ENCODE measurements at regions not wholly inside any gene's neighbourhood (a gene's known extent, or its start where the extent isn't known, plus 50 kb on each side); places are given as distances from the start of the nearest gene placed in this dataset.

DNA sequence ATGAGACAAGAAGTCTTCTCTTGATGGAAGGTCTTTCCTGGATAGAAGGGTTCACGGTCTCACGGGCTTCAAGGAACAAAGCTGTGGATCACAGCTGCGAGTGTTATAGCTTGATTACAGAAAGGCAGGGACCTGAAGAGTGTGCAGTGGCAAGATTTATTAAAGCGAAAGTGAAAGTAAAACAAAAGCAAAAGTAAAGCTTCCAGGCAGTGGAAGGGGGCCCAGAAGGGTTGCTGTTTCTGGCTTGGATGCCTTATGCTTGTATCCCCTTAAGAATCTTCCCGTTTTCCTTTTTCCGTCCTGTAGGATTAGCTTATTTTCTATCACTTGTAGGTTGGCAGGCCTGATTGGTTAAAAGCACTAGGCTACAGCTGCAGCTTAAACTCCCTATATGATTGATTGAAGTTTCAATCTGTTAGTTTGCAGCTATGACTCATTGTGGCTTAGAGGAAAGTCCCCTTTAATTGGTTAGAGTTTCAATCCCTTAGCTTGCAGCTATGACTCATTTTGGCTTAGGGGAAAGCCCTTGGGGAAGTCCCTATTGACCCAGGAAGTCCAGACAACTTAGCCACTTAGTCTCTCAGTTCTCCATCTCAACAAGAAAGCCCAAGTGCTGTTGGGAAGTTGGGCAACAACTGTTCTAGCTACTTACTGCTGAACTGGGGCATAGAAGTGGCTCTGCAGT is 183.7 kb upstream of the NLGN4Y start:
- WGBS, 2 experiments (ENCODE audit: extremely low coverage in 1 of 2, insufficient coverage in 1 of 2, insufficient read length in 1 of 2, insufficient replicate concordance in 2 of 2, low coverage in 1 of 2, low lambda C conversion rate in 2 of 2, missing lambda C conversion rate in 1 of 2), result 81% methylated on average over 6 of the region's 6 CpGs; no CpG with 5 or more reads in 1 of the 2 experiments
- H2BK20ac ChIP-seq (ENCODE audit: low read length), result no peak overlapping the region
- H3K18ac ChIP-seq (ENCODE audit: extremely low read depth, low read length), result no peak overlapping the region
- no peak overlapping the region for H4K5ac ChIP-seq (ENCODE audit: insufficient read length, low read depth, low read length)
- no peaks in the 10 kb centered on the region for H3K23me2 ChIP-seq (ENCODE audit: low read depth, low read length)
- H2AFZ ChIP-seq (ENCODE audit: low read length), result no peak overlapping the region
- no peak overlapping the region for H2AK5ac ChIP-seq (ENCODE audit: low read depth, low read length)
- H3K14ac ChIP-seq (ENCODE audit: insufficient read length), result no peak overlapping the region
- no peak overlapping the region for H2BK12ac ChIP-seq (ENCODE audit: low read depth, low read length)
- CTCF ChIA-PET (ENCODE audit: partially characterized antibody), result no interaction called here
- H3K79me2 ChIP-seq (ENCODE audit: control insufficient read depth in 1 of 2, insufficient read depth in 2 of 2, low read length in 2 of 2), result no peaks in the 10 kb centered on the region
- H4K91ac ChIP-seq (replicated peaks; ENCODE audit: insufficient read length, low read length), result no peak overlapping the region
- POLR2A ChIA-PET (ENCODE audit: partially characterized antibody), result no interaction called here
- H3K9ac ChIP-seq (replicated peaks in 1 of 4; ENCODE audit: extremely low read depth in 1 of 4, low read depth in 3 of 4, low read length in 3 of 4), result no peak overlapping the region
- H2BK5ac ChIP-seq (ENCODE audit: low read depth, low read length), result no peak overlapping the region
- H3K4ac ChIP-seq (replicated peaks; ENCODE audit: insufficient read length, low read depth, low read length), result no peak overlapping the region
- H4K8ac ChIP-seq (ENCODE audit: extremely low read depth, insufficient read depth, low read length), result no peak overlapping the region
- H3K4me3 ChIP-seq (ENCODE audit: extremely low read depth in 1 of 4, insufficient read depth in 2 of 4, low read depth in 3 of 4, low read length in 4 of 4), result no peak overlapping the region
- H3K79me1 ChIP-seq (ENCODE audit: low read depth, low read length), result no peaks in the 10 kb centered on the region
- H3K56ac ChIP-seq (replicated peaks; ENCODE audit: insufficient read length, low read depth, low read length), result no peak overlapping the region
- no peaks in the 10 kb centered on the region for H3K36me3 ChIP-seq (ENCODE audit: control insufficient read depth in 2 of 4, insufficient read depth in 4 of 4, low read length in 3 of 4)
- no peaks in the 10 kb centered on the region for H3K27me3 ChIP-seq (replicated peaks in 1 of 4; ENCODE audit: control insufficient read depth in 3 of 4, extremely low read depth in 1 of 4, insufficient read depth in 3 of 4, low read length in 3 of 4)
- FAIRE-seq (peak; percentile 60), DNase-seq (ENCODE audit: low read depth in 1 of 2, low spot score in 2 of 2) (no peak)
- no peak overlapping the region for H3K27ac ChIP-seq (ENCODE audit: low read depth, low read length)
- no peak overlapping the region for H2BK120ac ChIP-seq (replicated peaks; ENCODE audit: low read depth, low read length)
- no peaks in the 10 kb centered on the region for H4K20me1 ChIP-seq (replicated peaks in 1 of 2; ENCODE audit: control insufficient read depth in 1 of 2, insufficient read depth in 2 of 2, low read length in 2 of 2)
- no peak overlapping the region for H2BK15ac ChIP-seq (ENCODE audit: low read length)
- H3K4me2 ChIP-seq (ENCODE audit: insufficient read depth in 1 of 2, low read depth in 2 of 2, low read length in 2 of 2), result no peak overlapping the region
- H3K9me3 ChIP-seq (ENCODE audit: insufficient read depth in 2 of 2, low read depth in 1 of 2, low read length in 1 of 2), result no peaks in the 10 kb centered on the region
- no peak overlapping the region for H3K23ac ChIP-seq (ENCODE audit: insufficient read length)
- no peaks in the 10 kb centered on the region; a peak in 1 of 7 replicates for H3K4me1 ChIP-seq (replicated peaks in 1 of 4; ENCODE audit: control insufficient read depth in 3 of 4, insufficient read depth in 4 of 4, low read length in 3 of 4)
- TF ChIP-seq KDM5A (IDR thresholded peaks at IDR 0.05; ENCODE audit: low read length) (no peak), POLR2AphosphoS5 (IDR thresholded peaks at IDR 0.05; ENCODE audit: low read depth, low read length) (no peak), EZH2 (IDR thresholded peaks at IDR 0.05; ENCODE audit: low read depth, low read length, severe bottlenecking) (no peak), ASH2L (IDR thresholded peaks at IDR 0.05; ENCODE audit: low read length) (no peak), EP300 (IDR thresholded peaks at IDR 0.05; ENCODE audit: borderline replicate concordance in 1 of 2, low read depth in 2 of 2, low read length in 2 of 2) (no peak), MAFK (IDR thresholded peaks at IDR 0.05; ENCODE audit: low read depth, low read length) (no peak), CREB1 (IDR thresholded peaks at IDR 0.05) (no peak), RXRA (IDR thresholded peaks at IDR 0.05; ENCODE audit: insufficient read depth, low read depth, low read length) (no peak), EGR1 (IDR thresholded peaks at IDR 0.05; ENCODE audit: borderline replicate concordance, low read depth, low read length) (no peak)
- TF ChIP-seq, protein P1, sequence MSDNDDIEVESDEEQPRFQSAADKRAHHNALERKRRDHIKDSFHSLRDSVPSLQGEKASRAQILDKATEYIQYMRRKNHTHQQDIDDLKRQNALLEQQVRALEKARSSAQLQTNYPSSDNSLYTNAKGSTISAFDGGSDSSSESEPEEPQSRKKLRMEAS (IDR thresholded peaks at IDR 0.05), result no peak
- TF ChIP-seq, protein P2, sequence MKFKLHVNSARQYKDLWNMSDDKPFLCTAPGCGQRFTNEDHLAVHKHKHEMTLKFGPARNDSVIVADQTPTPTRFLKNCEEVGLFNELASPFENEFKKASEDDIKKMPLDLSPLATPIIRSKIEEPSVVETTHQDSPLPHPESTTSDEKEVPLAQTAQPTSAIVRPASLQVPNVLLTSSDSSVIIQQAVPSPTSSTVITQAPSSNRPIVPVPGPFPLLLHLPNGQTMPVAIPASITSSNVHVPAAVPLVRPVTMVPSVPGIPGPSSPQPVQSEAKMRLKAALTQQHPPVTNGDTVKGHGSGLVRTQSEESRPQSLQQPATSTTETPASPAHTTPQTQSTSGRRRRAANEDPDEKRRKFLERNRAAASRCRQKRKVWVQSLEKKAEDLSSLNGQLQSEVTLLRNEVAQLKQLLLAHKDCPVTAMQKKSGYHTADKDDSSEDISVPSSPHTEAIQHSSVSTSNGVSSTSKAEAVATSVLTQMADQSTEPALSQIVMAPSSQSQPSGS (IDR thresholded peaks at IDR 0.05; ENCODE audit: low read length), result no peak
- TF ChIP-seq, protein P3, sequence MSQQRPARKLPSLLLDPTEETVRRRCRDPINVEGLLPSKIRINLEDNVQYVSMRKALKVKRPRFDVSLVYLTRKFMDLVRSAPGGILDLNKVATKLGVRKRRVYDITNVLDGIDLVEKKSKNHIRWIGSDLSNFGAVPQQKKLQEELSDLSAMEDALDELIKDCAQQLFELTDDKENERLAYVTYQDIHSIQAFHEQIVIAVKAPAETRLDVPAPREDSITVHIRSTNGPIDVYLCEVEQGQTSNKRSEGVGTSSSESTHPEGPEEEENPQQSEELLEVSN (IDR thresholded peaks at IDR 0.05), result no peak
